ACC112 (cell line): ENCODE measurements at regions not wholly inside any gene's neighbourhood (a gene's known extent, or its start where the extent isn't known, plus 50 kb on each side); places are given as distances from the start of the nearest gene placed in this dataset.
"Not testable (repeated sequence)": the region's sequence is repeated elsewhere in the genome, so short reads cannot be mapped to it uniquely, and the experiment has no call there.

Source experiments
- H2AFZ ChIP-seq: fragments of 200-600 bp; sonication (generic); one replicate; pipeline ENCODE4 v1.6.0; 2017; ENCODE audit warnings: antibody characterized with exemption, low read length; ENCODE audit not compliant: unreplicated experiment
- H3K27ac ChIP-seq: fragments of 200-600 bp; sonication (generic); 2 replicates; pipeline ENCODE4 v1.5.1; 2014; ENCODE audit warnings: low read depth, mild to moderate bottlenecking, antibody characterized with exemption, low read length, moderate library complexity
- H3K27me3 ChIP-seq: fragments of 200-600 bp; sonication (generic); 2 replicates; pipeline ENCODE4 v1.6.1; 2014; ENCODE audit warnings: mild to moderate bottlenecking, antibody characterized with exemption, low read length, moderate library complexity, mixed read lengths; ENCODE audit not compliant: insufficient read depth
- H3K36me3 ChIP-seq: fragments of 200-600 bp; sonication (generic); 2 replicates; pipeline ENCODE4 v1.6.1; 2016; ENCODE audit warnings: mild to moderate bottlenecking, antibody characterized with exemption, low read length, moderate library complexity, mixed read lengths; ENCODE audit not compliant: insufficient read depth
- H3K4me1 ChIP-seq: fragments of 200-600 bp; sonication (generic); one replicate; pipeline ENCODE4 v1.6.1; 2016; ENCODE audit warnings: low read length, mixed read lengths; ENCODE audit not compliant: insufficient read depth, unreplicated experiment, control insufficient read depth
- H3K4me3 ChIP-seq: fragments of 200-600 bp; sonication (generic); 2 replicates; pipeline ENCODE4 v1.5.1; 2014; ENCODE audit warnings: mild to moderate bottlenecking, low read depth, low read length
- H3K79me2 ChIP-seq: fragments of 200-600 bp; sonication (generic); one replicate; pipeline ENCODE4 v1.6.0; 2016; ENCODE audit warnings: low read length; ENCODE audit not compliant: control insufficient read depth, unreplicated experiment, insufficient read depth

DNA sequence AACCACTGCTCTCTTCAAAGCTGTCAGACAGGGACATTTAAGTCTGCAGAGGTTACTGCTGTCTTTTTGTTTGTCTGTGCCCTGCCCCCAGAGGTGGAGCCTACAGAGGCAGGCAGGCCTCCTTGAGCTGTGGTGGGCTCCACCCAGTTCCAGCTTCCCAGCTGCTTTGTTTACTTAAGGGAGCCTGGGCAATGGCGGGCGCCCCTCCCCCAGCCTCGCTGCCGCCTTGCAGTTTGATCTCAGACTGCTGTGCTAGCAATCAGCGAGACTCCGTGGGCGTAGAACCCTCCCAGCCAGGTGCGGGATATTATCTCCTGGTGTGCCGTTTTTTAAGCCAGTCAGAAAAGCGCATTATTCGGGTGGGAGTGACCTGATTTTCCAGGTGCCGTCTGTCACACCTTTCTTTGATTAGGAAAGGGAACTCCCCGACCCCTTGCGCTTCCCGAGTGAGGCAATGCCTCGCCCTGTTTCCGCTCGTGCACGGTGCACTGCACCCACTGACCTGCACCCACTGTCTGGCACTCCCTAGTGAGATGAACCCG is 764.5 kb upstream of the CDH6 start:
- not testable (repeated sequence) for H3K36me3 ChIP-seq, H3K27me3 ChIP-seq, H3K27ac ChIP-seq, H3K4me1 ChIP-seq, H2AFZ ChIP-seq, H3K79me2 ChIP-seq, H3K4me3 ChIP-seq

DNA sequence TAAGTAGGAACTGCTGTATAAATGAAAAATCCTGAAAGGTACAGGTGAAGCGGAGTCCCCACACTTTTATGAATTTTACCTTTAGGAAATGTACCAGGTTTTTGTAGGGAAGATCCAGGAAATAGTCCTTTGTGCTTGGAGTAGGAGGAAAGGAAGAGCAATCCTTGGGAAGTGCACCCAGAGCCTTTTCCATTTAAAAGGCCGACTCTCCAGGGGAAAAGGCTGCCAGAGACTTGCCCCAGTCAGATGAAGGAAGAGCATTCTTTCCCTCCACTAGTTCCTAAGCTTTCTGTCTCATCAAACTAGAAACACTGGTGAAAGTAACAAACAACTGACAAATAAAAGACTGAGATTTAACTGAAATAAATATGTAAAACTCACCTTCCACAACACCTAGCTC is 779.4 kb upstream of the CDH6 start:
- Histone ChIP-seq H3K27me3 (no peaks in the 10 kb centered on the region; the same call in 1 of the 2 replicates), H3K79me2 (no peaks in the 10 kb centered on the region), H3K27ac (no peak overlapping the region), H3K36me3 (no peaks in the 10 kb centered on the region), H3K4me3 (no peak overlapping the region), H2AFZ (no peak overlapping the region), H3K4me1 (no peaks in the 10 kb centered on the region)

DNA sequence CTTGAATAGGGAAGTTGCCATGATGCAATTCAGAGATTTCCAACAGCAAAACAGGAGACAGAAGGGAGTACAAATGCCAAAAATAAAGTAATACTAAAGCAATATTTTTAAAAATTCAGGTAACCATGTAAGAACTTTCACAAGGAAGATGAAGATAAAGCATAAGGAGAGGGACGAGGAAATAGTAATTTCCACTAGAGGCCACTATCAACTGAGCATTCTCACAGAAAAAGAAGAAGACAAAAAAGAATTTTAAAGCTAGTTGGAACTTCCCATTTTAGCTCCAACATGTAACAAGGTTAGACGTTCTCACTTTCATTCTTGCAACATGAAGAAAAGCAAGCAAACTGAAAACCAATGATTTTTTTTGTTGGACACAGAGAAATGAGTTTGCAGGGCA is 779.9 kb upstream of the CDH6 start:
- Histone ChIP-seq H2AFZ (no peak overlapping the region), H3K27ac (no peak overlapping the region), H3K4me1 (no peaks in the 10 kb centered on the region), H3K4me3 (no peak overlapping the region), H3K36me3 (no peaks in the 10 kb centered on the region), H3K79me2 (no peaks in the 10 kb centered on the region), H3K27me3 (no peaks in the 10 kb centered on the region; the same call in 1 of the 2 replicates)

DNA sequence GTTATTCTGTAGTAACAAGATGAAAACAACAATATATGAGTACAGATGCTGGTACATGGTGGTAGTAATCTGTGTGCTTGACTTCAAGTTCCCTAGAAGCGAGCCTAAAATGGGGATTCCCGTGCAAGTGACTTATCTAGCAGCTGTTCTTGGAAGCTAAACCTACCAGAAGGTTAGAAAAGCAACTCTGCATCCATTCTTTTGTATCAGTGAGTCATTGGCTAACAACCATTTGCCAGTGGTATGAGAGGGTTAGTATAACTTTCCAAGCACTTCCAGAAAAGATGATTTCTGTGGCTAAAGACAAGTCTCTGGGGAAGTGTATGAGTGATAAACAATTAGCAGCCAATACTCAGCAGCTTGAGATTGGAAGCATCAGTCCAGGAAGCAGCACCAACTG is 787.7 kb upstream of the CDH6 start:
- Histone ChIP-seq H3K36me3 (no peaks in the 10 kb centered on the region), H3K27ac (no peak overlapping the region), H2AFZ (no peak overlapping the region), H3K27me3 (no peaks in the 10 kb centered on the region), H3K4me1 (no peaks in the 10 kb centered on the region), H3K4me3 (no peak overlapping the region), H3K79me2 (no peaks in the 10 kb centered on the region)

DNA sequence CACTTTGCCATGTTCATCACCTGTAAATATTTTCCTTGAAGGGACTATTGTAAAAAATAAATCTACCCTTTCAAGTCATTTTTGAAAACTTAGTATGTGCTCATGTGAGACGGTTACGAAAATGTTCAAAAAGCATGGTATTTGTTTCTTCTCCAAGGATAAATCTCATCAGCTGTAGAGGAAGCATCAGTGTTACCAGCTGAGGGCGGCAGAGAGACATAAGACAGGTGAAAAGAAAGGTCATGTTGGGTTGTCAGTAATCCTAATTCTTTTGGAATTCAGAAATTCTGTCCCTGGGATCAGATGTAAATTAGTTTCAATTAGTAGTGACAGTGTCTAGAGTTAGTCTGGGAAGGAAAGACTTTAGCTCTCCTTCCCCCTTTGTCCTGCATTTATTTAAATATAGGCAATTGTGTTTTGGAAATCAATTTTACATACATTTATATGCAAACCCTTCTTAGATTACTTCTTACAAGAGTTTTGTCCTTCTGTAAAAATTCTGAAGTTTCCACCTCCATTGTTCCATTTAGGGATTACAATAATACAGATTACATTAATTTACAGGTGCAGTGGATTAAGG is 791.9 kb upstream of the CDH6 start:
- Histone ChIP-seq H3K27me3 (no peaks in the 10 kb centered on the region), H2AFZ (peak overlapping the region; percentile 32), H3K36me3 (no peaks in the 10 kb centered on the region), H3K27ac (no peak overlapping the region), H3K79me2 (no peaks in the 10 kb centered on the region), H3K4me1 (no peaks in the 10 kb centered on the region), H3K4me3 (peak overlapping the region; percentile 51)

DNA sequence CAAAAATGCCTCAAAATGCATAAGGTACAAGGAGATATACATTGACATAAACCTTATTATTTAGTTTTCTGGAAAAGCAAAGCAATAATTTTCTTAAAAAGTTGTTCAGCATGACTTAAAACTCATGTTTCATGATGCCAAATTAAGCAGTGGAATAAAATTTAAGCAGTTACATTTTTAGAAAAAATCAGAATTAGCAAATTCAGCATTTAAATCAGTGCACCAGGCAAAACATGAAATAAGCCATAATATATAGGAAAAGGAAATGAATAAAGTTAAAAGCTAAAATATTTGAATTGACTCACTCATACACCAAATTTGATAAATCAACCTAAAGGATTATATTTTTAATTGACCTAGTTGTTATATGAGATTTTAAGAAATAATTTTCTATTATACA is 795.1 kb upstream of the CDH6 start:
- H3K4me3 ChIP-seq = no peak overlapping the region
- no peak overlapping the region for H2AFZ ChIP-seq
- no peak overlapping the region for H3K27ac ChIP-seq
- no peaks in the 10 kb centered on the region for H3K4me1 ChIP-seq
- H3K36me3 ChIP-seq = no peaks in the 10 kb centered on the region
- no peaks in the 10 kb centered on the region for H3K27me3 ChIP-seq
- no peaks in the 10 kb centered on the region for H3K79me2 ChIP-seq

DNA sequence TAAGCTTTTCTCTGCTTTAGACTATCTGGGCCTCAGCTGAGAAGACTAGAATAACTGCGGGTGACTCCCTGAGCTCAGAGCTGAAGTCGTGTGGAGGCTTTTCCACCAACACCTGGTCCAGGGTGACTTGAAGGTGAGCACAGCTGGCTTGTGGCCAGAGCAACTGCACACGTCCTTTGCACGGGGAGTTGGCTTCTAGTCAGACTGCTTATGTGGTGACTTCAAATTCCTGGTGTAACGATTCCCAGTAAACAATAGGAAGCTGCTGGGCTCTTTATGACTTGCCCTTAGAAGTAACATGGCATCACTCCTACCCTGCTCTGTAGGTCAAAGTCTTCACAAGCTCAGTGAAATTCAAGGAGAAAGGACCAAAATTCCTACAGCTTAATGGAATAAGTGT is 800.6 kb upstream of the CDH6 start:
- Histone ChIP-seq H3K79me2 (no peaks in the 10 kb centered on the region), H3K27ac (no peak overlapping the region), H3K4me3 (no peak overlapping the region), H3K27me3 (no peaks in the 10 kb centered on the region), H3K36me3 (no peaks in the 10 kb centered on the region), H2AFZ (no peak overlapping the region), H3K4me1 (no peaks in the 10 kb centered on the region)

DNA sequence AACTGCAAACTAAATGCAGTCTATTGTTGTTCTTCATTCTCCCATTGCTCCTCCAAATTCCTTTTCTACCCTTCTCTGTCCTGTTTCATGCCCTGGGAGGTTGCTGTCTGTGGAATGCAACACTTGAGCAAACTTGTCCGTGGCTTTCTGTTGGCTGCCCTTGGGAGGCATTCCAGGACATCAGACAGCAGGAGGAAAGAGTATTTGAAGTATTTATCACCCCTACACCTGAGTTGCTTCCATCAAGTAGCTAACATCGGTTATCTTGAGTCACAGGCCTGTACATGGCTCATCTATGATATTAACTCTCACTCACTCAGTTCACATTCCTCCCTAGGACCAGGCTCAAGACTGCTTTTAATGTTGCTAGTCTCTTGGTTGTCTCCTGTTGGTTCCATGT is 803.4 kb upstream of the CDH6 start:
- Histone ChIP-seq H3K27ac (no peak overlapping the region), H3K4me3 (no peak overlapping the region), H3K4me1 (no peaks in the 10 kb centered on the region), H3K79me2 (no peaks in the 10 kb centered on the region), H3K36me3 (no peaks in the 10 kb centered on the region), H3K27me3 (peaks cover 8% of the 10 kb centered on the region; the same call in 1 of the 2 replicates), H2AFZ (no peak overlapping the region)

DNA sequence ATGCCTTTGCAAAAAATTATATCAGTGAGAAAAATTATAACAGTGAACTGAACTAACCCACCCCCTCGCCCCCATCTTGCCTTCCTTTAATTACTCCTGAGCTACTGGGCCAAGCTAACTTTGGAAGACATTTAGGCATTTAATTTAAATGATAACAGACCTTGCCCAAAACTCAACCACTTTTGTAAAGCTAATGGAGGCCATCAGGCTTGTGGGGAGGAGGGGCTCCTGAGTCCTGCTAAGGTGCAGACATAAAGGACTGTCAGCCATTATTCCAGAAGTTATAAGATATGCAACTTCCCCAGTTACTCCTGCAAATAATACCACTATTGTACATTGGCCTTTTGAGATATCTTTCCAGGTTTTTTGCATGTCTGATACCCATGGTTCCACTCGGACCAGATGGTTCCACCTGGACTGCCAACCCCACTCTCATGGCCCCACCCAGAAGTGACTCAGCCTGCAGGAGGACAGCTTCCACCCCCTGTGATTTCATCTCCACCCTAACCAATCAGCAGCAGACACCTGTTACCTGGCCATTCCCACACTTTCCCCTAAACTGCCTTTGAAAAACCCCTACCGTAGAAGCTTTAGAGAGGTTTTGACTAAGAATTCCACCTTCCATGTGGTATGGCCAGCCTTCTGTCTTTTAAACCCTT is 805.4 kb upstream of the CDH6 start:
- Histone ChIP-seq H3K27ac (no peak overlapping the region), H3K4me1 (no peaks in the 10 kb centered on the region), H3K4me3 (no peak overlapping the region)

DNA sequence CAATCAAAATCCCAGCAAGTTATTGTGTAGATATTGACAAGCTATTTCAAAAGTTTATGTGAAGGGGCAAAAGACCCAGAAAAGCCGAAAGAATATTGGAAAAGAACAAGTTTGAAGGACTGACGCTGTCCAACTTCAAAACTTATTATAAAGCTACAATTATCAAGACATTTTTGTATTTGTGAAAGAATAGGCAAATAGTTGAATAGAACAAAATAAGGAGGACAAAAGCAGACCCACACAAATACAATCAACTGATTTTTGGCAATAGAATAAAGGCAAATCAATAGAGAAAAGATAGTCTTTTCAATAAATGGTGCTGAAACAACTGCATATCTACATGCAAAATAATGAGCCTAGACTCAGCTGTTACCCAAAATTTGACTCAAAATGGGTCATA is 807.7 kb upstream of the CDH6 start:
- H3K4me1 ChIP-seq = no peaks in the 10 kb centered on the region

More for the DNA sequence above, 805.4 kb upstream of the CDH6 start:
- Histone ChIP-seq H3K79me2 (no peaks in the 10 kb centered on the region), H2AFZ (no peak overlapping the region), H3K27me3 (peaks cover 15% of the 10 kb centered on the region), H3K36me3 (no peaks in the 10 kb centered on the region)

DNA sequence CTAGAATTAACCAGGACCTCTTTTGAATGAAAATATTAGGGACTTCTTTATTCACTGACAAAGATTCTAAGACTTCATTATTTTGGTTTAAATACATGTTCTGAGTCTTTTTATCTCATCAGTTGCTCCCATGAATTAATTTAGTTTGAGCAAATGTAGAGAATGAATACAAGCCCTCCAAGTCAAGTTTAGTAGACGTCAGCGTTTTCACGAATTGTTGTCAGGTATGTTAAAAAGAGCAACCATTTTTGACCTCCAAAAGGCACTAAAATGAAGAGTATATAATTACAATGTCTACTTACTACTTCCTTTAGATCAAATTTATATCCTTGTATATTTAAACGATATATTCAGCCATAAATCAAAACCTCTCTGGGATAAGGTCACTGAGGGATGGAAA is 809.3 kb upstream of the CDH6 start:
- peaks cover 28% of the 10 kb centered on the region for H3K27me3 ChIP-seq
- H3K4me3 ChIP-seq = no peak overlapping the region
- no peaks in the 10 kb centered on the region for H3K4me1 ChIP-seq
- no peak overlapping the region for H3K27ac ChIP-seq
- no peaks in the 10 kb centered on the region for H3K36me3 ChIP-seq
- no peak overlapping the region for H2AFZ ChIP-seq
- no peaks in the 10 kb centered on the region for H3K79me2 ChIP-seq

More for the DNA sequence above, 807.7 kb upstream of the CDH6 start:
- Histone ChIP-seq H3K36me3 (no peaks in the 10 kb centered on the region), H3K27me3 (peaks cover 25% of the 10 kb centered on the region), H3K4me3 (no peak overlapping the region), H2AFZ (no peak overlapping the region), H3K27ac (no peak overlapping the region), H3K79me2 (no peaks in the 10 kb centered on the region)
